NCI-H2107 treated with DMSO at 0.1 percent for 48 hours (cell line): ENCODE measurements at regions not wholly inside any gene's neighbourhood (a gene's known extent, or its start where the extent isn't known, plus 50 kb on each side); places are given as distances from the start of the nearest gene placed in this dataset.
"Not testable (repeated sequence)": the region's sequence is repeated elsewhere in the genome, so short reads cannot be mapped to it uniquely, and the experiment has no call there.

Experiments used
- DNase-seq: peaks from one replicate; lab custom pipeline; 2025; ENCODE audit not compliant: unreplicated experiment; lab: John Stamatoyannopoulos, UW

- DNase-seq: no peak
Observed at GRCh38 chr12:73186272-73186671, 914.1 kb downstream of the TRHDE start.

GRCh38 chr12:73187765-73188164, 915.6 kb downstream of the TRHDE start:
- no peak for DNase-seq

GRCh38 chr12:73210548-73211204, 938.5 kb downstream of the TRHDE start:
- DNase-seq: no peak

GRCh38 chr12:73220951-73221350, 948.8 kb downstream of the TRHDE start:
- DNase-seq: no peak

GRCh38 chr12:73221398-73221797, 949.2 kb downstream of the TRHDE start:
- DNase-seq: no peak

GRCh38 chr12:73221836-73222235, 949.7 kb downstream of the TRHDE start:
- DNase-seq: no peak

- no peak for DNase-seq
Observed at GRCh38 chr12:73225371-73225937, 953.3 kb downstream of the TRHDE start.

- no peak for DNase-seq
Observed at GRCh38 chr12:73225941-73226340, 953.8 kb downstream of the TRHDE start.

- DNase-seq: no peak
Observed at GRCh38 chr12:73226593-73226992, 954.4 kb downstream of the TRHDE start.

- not testable (repeated sequence) for DNase-seq
Observed at GRCh38 chr12:73228828-73229227, 956.7 kb downstream of the TRHDE start.

- no peak for DNase-seq
Observed at GRCh38 chr12:73235387-73235786, 963.2 kb downstream of the TRHDE start.

GRCh38 chr12:73240110-73240509, 967.9 kb downstream of the TRHDE start:
- DNase-seq: no peak

- DNase-seq: no peak
Observed at GRCh38 chr12:73262788-73263381, 990.7 kb downstream of the TRHDE start.

- no peak for DNase-seq
Observed at GRCh38 chr12:73266206-73266605, 994.0 kb downstream of the TRHDE start.

GRCh38 chr12:73274976-73275375, 1002.8 kb downstream of the TRHDE start:
- no peak for DNase-seq

GRCh38 chr12:73277971-73278370, 1005.8 kb downstream of the TRHDE start:
- no peak for DNase-seq

- DNase-seq: no peak
Observed at GRCh38 chr12:73301530-73301929, 1029.4 kb downstream of the TRHDE start.

- no peak for DNase-seq
Observed at GRCh38 chr12:73307260-73307659, 1035.1 kb downstream of the TRHDE start.

- no peak for DNase-seq
Observed at GRCh38 chr12:73308079-73308478, 1035.9 kb downstream of the TRHDE start.

GRCh38 chr12:73308747-73309146, 1036.6 kb downstream of the TRHDE start:
- DNase-seq: no peak

- no peak for DNase-seq
Observed at GRCh38 chr12:73321319-73321718, 1049.1 kb downstream of the TRHDE start.

- no peak for DNase-seq
Observed at GRCh38 chr12:73321776-73322175, 1049.6 kb downstream of the TRHDE start.
